B cell (primary cell): ENCODE measurements at regions not wholly inside any gene's neighbourhood (a gene's known extent, or its start where the extent isn't known, plus 50 kb on each side); places are given as distances from the start of the nearest gene placed in this dataset.

ENCODE experiments used
- ATAC-seq: fragments of 200-7000 bp; cut with Tn5 transposase; one replicate; pipeline ENCODE4 v1.10.0; 2021; ENCODE audit warnings: low read depth, mild to moderate bottlenecking, moderate number of reproducible peaks, moderate library complexity
- CTCF ChIA-PET: fragments of 350-600 bp; sonication (Branson Sonifier 250); formaldehyde crosslinking; loops from one replicate; lab custom pipeline; 2021; ENCODE audit warnings: antibody characterized with exemption, inconsistent platforms; lab: Charles Lee
- POLR2A ChIA-PET: fragments of 350-600 bp; sonication (Branson Sonifier 250); formaldehyde crosslinking; loops from one replicate; lab custom pipeline; 2021; ENCODE audit warnings: antibody characterized with exemption; lab: Charles Lee
- DNase-seq: peaks from one replicate; pipeline ENCODE4 v3.0.0; 2013
- H2AFZ ChIP-seq: 2 replicates; pipeline ENCODE4 v1.6.1; 2012; ENCODE audit warnings: mild to moderate bottlenecking, low read depth, low read length; ENCODE audit not compliant: insufficient read depth, poor library complexity, severe bottlenecking
- H3K27ac ChIP-seq, 2 donors: 1 replicate in 1 of 2; 2 replicates in 1 of 2; pipeline ENCODE4 v1.5.1; 2012 to 2013; ENCODE audit warnings: low read length in 2 of 2, mild to moderate bottlenecking in 2 of 2, moderate library complexity in 1 of 2
- H3K27me3 ChIP-seq, 4 experiments: fragments of 200-600 bp in 1 of 4; sonication (generic) in 1 of 4; replicated peaks in 1 of 4; 1 replicate in 2 of 4; 2 replicates in 2 of 4; pipeline versions ENCODE4 v1.6.1 to v1.7.0; 2013 to 2016; ENCODE audit warnings: low read length in 3 of 4, mild to moderate bottlenecking in 2 of 4, mixed read lengths in 1 of 4, moderate library complexity in 1 of 4; ENCODE audit not compliant: insufficient read depth in 4 of 4, control insufficient read depth in 3 of 4; ENCODE audit errors: control extremely low read depth in 1 of 4
- H3K36me3 ChIP-seq, 2 experiments: replicated peaks in 1 of 2; 1 replicate in 1 of 2; 2 replicates in 1 of 2; pipeline versions ENCODE4 v1.6.1 to v1.7.1; 2013; ENCODE audit warnings: low read length in 1 of 2; ENCODE audit not compliant: insufficient read depth in 2 of 2, control insufficient read depth in 1 of 2; ENCODE audit errors: control extremely low read depth in 1 of 2, extremely low read depth in 1 of 2
- H3K4me1 ChIP-seq, 2 donors: fragments of 200-600 bp in 1 of 2; sonication (generic) in 1 of 2; 1 replicate in 1 of 2; 2 replicates in 1 of 2; pipeline versions ENCODE4 v1.5.1 to v1.6.1; 2013 to 2017; ENCODE audit warnings: low read length in 2 of 2; ENCODE audit not compliant: control insufficient read depth in 2 of 2, insufficient read depth in 2 of 2
- H3K4me2 ChIP-seq: replicated peaks from 2 replicates; pipeline ENCODE3; 2012; ENCODE audit warnings: mild to moderate bottlenecking, low read depth, low read length; ENCODE audit not compliant: poor library complexity, severe bottlenecking
- H3K4me3 ChIP-seq, 5 experiments: fragments of 200-600 bp in 1 of 5; sonication (generic) in 1 of 5; 1 replicate in 3 of 5; 2 replicates in 2 of 5; pipeline versions ENCODE4 v1.5.1 to v1.7.0; 2011 to 2016; ENCODE audit warnings: low read length in 4 of 5, mild to moderate bottlenecking in 4 of 5, low read depth in 2 of 5, control low read depth in 1 of 5, moderate library complexity in 1 of 5; ENCODE audit not compliant: insufficient read depth in 1 of 5; ENCODE audit errors: control extremely low read depth in 1 of 5, extremely low read depth in 1 of 5
- H3K79me2 ChIP-seq: fragments of 200-600 bp; sonication (generic); one replicate; pipeline ENCODE4 v1.6.0; 2016; ENCODE audit warnings: low read length; ENCODE audit not compliant: control insufficient read depth, insufficient read depth
- H3K9ac ChIP-seq: fragments of 200-600 bp; sonication (generic); 2 replicates; pipeline ENCODE4 v1.6.1; 2017; ENCODE audit warnings: mild to moderate bottlenecking, low read length, moderate library complexity
- H3K9me3 ChIP-seq, 3 donors: one replicate each; pipeline versions ENCODE4 v1.6.1 to v1.7.1; 2013; ENCODE audit warnings: low read length in 2 of 3; ENCODE audit not compliant: control insufficient read depth in 2 of 3, insufficient read depth in 1 of 3; ENCODE audit errors: control extremely low read depth in 1 of 3
- H4K20me1 ChIP-seq: 2 replicates; pipeline ENCODE4 v1.6.0; 2012; ENCODE audit warnings: mild to moderate bottlenecking, low read length; ENCODE audit not compliant: insufficient read depth, control insufficient read depth, poor library complexity, severe bottlenecking
- H3K27ac Mint-ChIP-seq: one replicate; pipeline ENCODE4 v1.8.0; 2021; ENCODE audit warnings: mixed read lengths
- H3K27me3 Mint-ChIP-seq: one replicate; pipeline ENCODE4 v1.8.0; 2021; ENCODE audit warnings: mixed read lengths
- H3K4me1 Mint-ChIP-seq: one replicate; pipeline ENCODE4 v1.8.0; 2021; ENCODE audit warnings: mixed read lengths
- H3K4me3 Mint-ChIP-seq: one replicate; pipeline ENCODE4 v1.8.0; 2021; ENCODE audit warnings: mixed read lengths
- H3K9me3 Mint-ChIP-seq: one replicate; pipeline ENCODE4 v1.8.0; 2022; ENCODE audit warnings: mixed read lengths; ENCODE audit not compliant: insufficient read depth
- CTCF ChIP-seq: fragments of 200-600 bp; IDR thresholded peaks from one replicate; pipeline ENCODE4 v1.8.0; 2022; ENCODE audit warnings: antibody characterized with exemption, mild to moderate bottlenecking
- EZH2 ChIP-seq: IDR thresholded peaks from 2 replicates; pipeline ENCODE4 v1.6.1; 2012; ENCODE audit warnings: borderline replicate concordance, low read depth, mild to moderate bottlenecking, moderate library complexity, low read length; ENCODE audit not compliant: insufficient read depth, poor library complexity, severe bottlenecking
- WGBS: methylation state at CpG from one replicate; pipeline ENCODE4 v1.1.5; 2013; ENCODE audit warnings: missing lambda C conversion rate; ENCODE audit not compliant: insufficient coverage; 5-methylcytosine and 5-hydroxymethylcytosine counted together
- intact Hi-C: fragments of 100-400 bp; cut with micrococcal nuclease; formaldehyde crosslinking; loops from one replicate; pipeline ENCODE4 v1.10.0; 2022

- intact Hi-C loops = no loop called here
- no peak for TF ChIP-seq EZH2
- no peak for TF ChIP-seq CTCF
- no peaks in the 10 kb centered on the region for H3K4me1 ChIP-seq
These were observed 93.9 kb upstream of the CDH8 start for GRCh38 chr16:62130101-62130500.

GRCh38 chr16:62105244-62105643, 69.0 kb upstream of the CDH8 start:
- no peak for ATAC-seq
- no peaks in the 10 kb centered on the region for H3K27me3 Mint-ChIP-seq
- Histone ChIP-seq H3K9ac (no peak overlapping the region), H2AFZ (no peak overlapping the region), H3K4me3 (no peak overlapping the region), H4K20me1 (no peaks in the 10 kb centered on the region), H3K4me1 (no peaks in the 10 kb centered on the region), H3K36me3 (no peaks in the 10 kb centered on the region), H3K4me2 (no peak overlapping the region), H3K27ac (no peak overlapping the region), H3K9me3 (no peaks in the 10 kb centered on the region), H3K79me2 (no peaks in the 10 kb centered on the region), H3K27me3 (no peaks in the 10 kb centered on the region)
- TF ChIP-seq CTCF (no peak), EZH2 (no peak)
- no CpG with 5 or more reads among the region's 1 CpG for WGBS
- no peaks in the 10 kb centered on the region for H3K4me1 Mint-ChIP-seq
- ChIA-PET CTCF (no interaction called here), POLR2A (no interaction called here)
- no peak overlapping the region for H3K4me3 Mint-ChIP-seq
- H3K9me3 Mint-ChIP-seq = no peaks in the 10 kb centered on the region
- no peak overlapping the region for H3K27ac Mint-ChIP-seq
- DNase-seq = no peak
- intact Hi-C loops = no loop called here

More at GRCh38 chr16:62130101-62130500, 93.9 kb upstream of the CDH8 start:
- ChIA-PET CTCF (no interaction called here), POLR2A (no interaction called here)
- H3K27ac ChIP-seq = no peak overlapping the region
- Mint-ChIP-seq H3K27me3 (no peaks in the 10 kb centered on the region), H3K27ac (no peak overlapping the region), H3K4me1 (no peaks in the 10 kb centered on the region), H3K9me3 (peaks cover 5% of the 10 kb centered on the region), H3K4me3 (no peak overlapping the region)
- H3K79me2 ChIP-seq = no peaks in the 10 kb centered on the region
- H3K9me3 ChIP-seq = peaks cover 0 to 5% (median 0%) of the 10 kb centered on the region in 3 donors
- H3K9ac ChIP-seq = no peak overlapping the region
- no peak overlapping the region for H3K4me3 ChIP-seq
- WGBS = 70% methylated on average over 2 of the region's 4 CpGs
- H3K4me2 ChIP-seq = no peak overlapping the region
- H3K36me3 ChIP-seq = no peaks in the 10 kb centered on the region
- no peaks in the 10 kb centered on the region for H3K27me3 ChIP-seq
- H2AFZ ChIP-seq = no peak overlapping the region
- ATAC-seq = no peak
- H4K20me1 ChIP-seq = no peaks in the 10 kb centered on the region
- no peak for DNase-seq
